Keratinocyte (primary cell): ENCODE measurements at regions not wholly inside any gene's neighbourhood (a gene's known extent, or its start where the extent isn't known, plus 50 kb on each side); places are given as distances from the start of the nearest gene placed in this dataset.
A peak's percentile ranks its signal among the peaks of the same experiment; 100 is the strongest.
"Not testable (repeated sequence)": the region's sequence is repeated elsewhere in the genome, so short reads cannot be mapped to it uniquely, and the experiment has no call there.

Experiments
- DNase-seq: peaks from one replicate; pipeline ENCODE4 v3.0.0-alpha.2; 2011; ENCODE audit warnings: low read depth, missing footprints, low spot score
- FAIRE-seq: peaks from 2 replicates; lab custom pipeline; 2011; peaks lifted over from hg19 to GRCh38; lab: Jason Lieb, UNC
- H2AFZ ChIP-seq: 2 replicates; pipeline ENCODE4 v1.6.0; 2012; ENCODE audit warnings: low read length, control low read depth, inconsistent platforms; ENCODE audit not compliant: control insufficient read depth
- H3K27ac ChIP-seq: 2 replicates; pipeline ENCODE4 v1.5.1; 2011; ENCODE audit warnings: low read length; ENCODE audit not compliant: control insufficient read depth, insufficient read depth
- H3K27me3 ChIP-seq: 3 replicates; pipeline ENCODE4 v1.6.0; 2011; ENCODE audit warnings: low read length; ENCODE audit not compliant: control insufficient read depth, insufficient read depth; ENCODE audit errors: extremely low read depth
- H3K36me3 ChIP-seq, 2 experiments: 2 replicates in 1 of 2; 3 replicates in 1 of 2; pipeline ENCODE4 v1.5.1; 2011; ENCODE audit warnings: low read length in 2 of 2, mild to moderate bottlenecking in 1 of 2; ENCODE audit not compliant: control insufficient read depth in 2 of 2, insufficient read depth in 2 of 2; ENCODE audit errors: extremely low read depth in 1 of 2
- H3K4me1 ChIP-seq: 3 replicates; pipeline ENCODE4 v1.5.1; 2011; ENCODE audit warnings: low read length; ENCODE audit not compliant: control insufficient read depth, insufficient read depth; ENCODE audit errors: extremely low read depth
- H3K4me2 ChIP-seq: 3 replicates; pipeline ENCODE4 v1.6.0; 2011; ENCODE audit warnings: low read depth, low read length; ENCODE audit not compliant: control insufficient read depth, insufficient read depth; ENCODE audit errors: extremely low read depth
- H3K4me3 ChIP-seq, 3 experiments: fragments of 200-600 bp in 1 of 3; sonication (generic) in 1 of 3; 2 replicates in 2 of 3; 3 replicates in 1 of 3; pipeline ENCODE4 v1.5.1; 2011 to 2016; ENCODE audit warnings: low read length in 3 of 3, mild to moderate bottlenecking in 3 of 3, control low read depth in 2 of 3, inconsistent platforms in 1 of 3, low read depth in 1 of 3, mixed read lengths in 1 of 3, mixed run types in 1 of 3, moderate library complexity in 1 of 3; ENCODE audit not compliant: control insufficient read depth in 2 of 3, insufficient read depth in 2 of 3; ENCODE audit errors: extremely low read depth in 1 of 3
- H3K79me2 ChIP-seq: 2 replicates; pipeline ENCODE4 v1.6.0; 2012; ENCODE audit warnings: low read length; ENCODE audit not compliant: control insufficient read depth, insufficient read depth
- H3K9ac ChIP-seq: 3 replicates; pipeline ENCODE4 v1.6.0; 2011; ENCODE audit warnings: low read length; ENCODE audit not compliant: control insufficient read depth, insufficient read depth; ENCODE audit errors: extremely low read depth
- H3K9me1 ChIP-seq: 3 replicates; pipeline ENCODE4 v1.6.0; 2011; ENCODE audit warnings: low read length; ENCODE audit not compliant: control insufficient read depth, insufficient read depth; ENCODE audit errors: extremely low read depth
- H3K9me3 ChIP-seq: 2 replicates; pipeline ENCODE4 v1.5.1; 2012; ENCODE audit warnings: low read depth, low read length; ENCODE audit not compliant: control insufficient read depth
- H4K20me1 ChIP-seq: 3 replicates; pipeline ENCODE4 v1.6.0; 2011; ENCODE audit warnings: low read length; ENCODE audit not compliant: control insufficient read depth, insufficient read depth; ENCODE audit errors: extremely low read depth
- CTCF ChIP-seq, 3 experiments: IDR thresholded peaks in 1 of 3; conservative IDR thresholded peaks in 1 of 3; optimal IDR thresholded peaks in 1 of 3; 2 replicates in 2 of 3; 3 replicates in 1 of 3; pipeline versions ENCODE3 to v1.5.1; 2011; ENCODE audit warnings: low read length in 3 of 3, mild to moderate bottlenecking in 3 of 3, moderate library complexity in 2 of 3, control low read depth in 1 of 3, inconsistent platforms in 1 of 3; ENCODE audit not compliant: insufficient read depth in 2 of 3; ENCODE audit errors: extremely low read depth in 1 of 3
- EZH2 ChIP-seq: IDR thresholded peaks from one replicate; pipeline ENCODE4 v1.6.1; 2012; ENCODE audit warnings: inconsistent platforms, mild to moderate bottlenecking, low read length, moderate library complexity
- dilution Hi-C: fragments of 300-500 bp; cut with MboI; formaldehyde crosslinking; loops from one replicate; pipeline ENCODE4 v1.7.0; 2020; ENCODE audit warnings: low sequenced_read_pairs; ENCODE audit not compliant: extremely low pct_ligation_motif_present

- no peaks in the 10 kb centered on the region for H3K27me3 ChIP-seq
- TF ChIP-seq CTCF (optimal IDR thresholded peaks at IDR 0.05 in 1 of 3, IDR thresholded peaks at IDR 0.05 in 1 of 3, conservative IDR thresholded peaks at IDR 0.05 in 1 of 3; ENCODE audit: extremely low read depth in 1 of 3, insufficient read depth in 2 of 3, low read length in 3 of 3) (no peak), EZH2 (no peak)
- no peak for DNase-seq
- no peaks in the 10 kb centered on the region for H3K9me1 ChIP-seq
- no peaks in the 10 kb centered on the region for H3K79me2 ChIP-seq
- H2AFZ ChIP-seq: no peak overlapping the region
- no peak overlapping the region for H3K9ac ChIP-seq
- no peaks in the 10 kb centered on the region for H4K20me1 ChIP-seq
- H3K9me3 ChIP-seq: no peaks in the 10 kb centered on the region
- H3K36me3 ChIP-seq: no peaks in the 10 kb centered on the region
- no peak overlapping the region for H3K4me2 ChIP-seq
- peak; percentile 53 for FAIRE-seq
- peaks cover 7% of the 10 kb centered on the region for H3K4me1 ChIP-seq
- H3K27ac ChIP-seq: no peak overlapping the region
- dilution Hi-C loops: no loop called here
- no peak overlapping the region for H3K4me3 ChIP-seq
These were observed 153.2 kb downstream of the CCER1 start for GRCh38 chr12:90801776-90802175.

GRCh38 chr12:90794212-90794611 is 160.8 kb downstream of the CCER1 start:
- Histone ChIP-seq H2AFZ (no peak overlapping the region), H4K20me1 (no peaks in the 10 kb centered on the region), H3K36me3 (no peaks in the 10 kb centered on the region), H3K27me3 (no peaks in the 10 kb centered on the region), H3K27ac (no peak overlapping the region), H3K79me2 (no peaks in the 10 kb centered on the region), H3K9ac (no peak overlapping the region), H3K9me1 (no peaks in the 10 kb centered on the region), H3K4me1 (no peaks in the 10 kb centered on the region), H3K9me3 (no peaks in the 10 kb centered on the region), H3K4me3 (no peak overlapping the region), H3K4me2 (no peak overlapping the region)
- dilution Hi-C loops: no loop called here
- DNase-seq (no peak), FAIRE-seq (no peak)
- TF ChIP-seq EZH2 (no peak), CTCF (optimal IDR thresholded peaks at IDR 0.05 in 1 of 3, IDR thresholded peaks at IDR 0.05 in 1 of 3, conservative IDR thresholded peaks at IDR 0.05 in 1 of 3; ENCODE audit: extremely low read depth in 1 of 3, insufficient read depth in 2 of 3, low read length in 3 of 3) (no peak)

- H3K36me3 ChIP-seq, FAIRE-seq, H3K9ac ChIP-seq, H3K9me3 ChIP-seq, H2AFZ ChIP-seq, H3K4me2 ChIP-seq, H3K27me3 ChIP-seq, H3K9me1 ChIP-seq, H3K4me1 ChIP-seq, H3K27ac ChIP-seq, H3K4me3 ChIP-seq, DNase-seq, H4K20me1 ChIP-seq, dilution Hi-C loops, H3K79me2 ChIP-seq: not testable (repeated sequence)
These were observed 162.3 kb downstream of the CCER1 start for GRCh38 chr12:90792718-90793117.
